ENCODE measurements at regions not wholly inside any gene's neighbourhood (a gene's known extent, or its start where the extent isn't known, plus 50 kb on each side); places are given as distances from the start of the nearest gene placed in this dataset.

GRCh38 chr7:9028012-9028411 is 594.6 kb downstream of the NXPH1 start:
- ATAC-seq, result no peak
- H3K4me1 ChIP-seq (ENCODE audit: low read depth), result no peaks in the 10 kb centered on the region
- intact Hi-C loops (cut with DNase I, micrococcal nuclease), result no loop called here
- no peak overlapping the region for H3K4me3 ChIP-seq
- no peak for TF ChIP-seq CTCF (IDR thresholded peaks at IDR 0.05)
- H3K36me3 ChIP-seq (ENCODE audit: low read depth), result no peaks in the 10 kb centered on the region
- no peak for DNase-seq
- H3K9me3 ChIP-seq, result peaks cover 15% of the 10 kb centered on the region

- intact Hi-C loops (cut with DNase I, micrococcal nuclease), result no loop called here
Observed at GRCh38 chr7:9029681-9030530, 596.5 kb downstream of the NXPH1 start.

GRCh38 chr7:9030976-9031375 is 597.6 kb downstream of the NXPH1 start:
- Histone ChIP-seq H3K4me3 (no peak overlapping the region), H3K36me3 (ENCODE audit: low read depth) (no peaks in the 10 kb centered on the region), H3K4me1 (ENCODE audit: low read depth) (no peaks in the 10 kb centered on the region), H3K9me3 (peaks cover 7% of the 10 kb centered on the region)
- no peak for ATAC-seq
- TF ChIP-seq CTCF (IDR thresholded peaks at IDR 0.05), result no peak
- intact Hi-C loops (cut with DNase I, micrococcal nuclease), result no loop called here
- DNase-seq, result no peak

More at GRCh38 chr7:9029681-9030530, 596.5 kb downstream of the NXPH1 start:
- no peak for DNase-seq
- Histone ChIP-seq H3K4me3 (no peak overlapping the region), H3K36me3 (ENCODE audit: low read depth) (no peaks in the 10 kb centered on the region), H3K4me1 (ENCODE audit: low read depth) (no peaks in the 10 kb centered on the region), H3K9me3 (peaks cover 8% of the 10 kb centered on the region)
- ATAC-seq, result no peak
- no peak for TF ChIP-seq CTCF (IDR thresholded peaks at IDR 0.05)

DNA sequence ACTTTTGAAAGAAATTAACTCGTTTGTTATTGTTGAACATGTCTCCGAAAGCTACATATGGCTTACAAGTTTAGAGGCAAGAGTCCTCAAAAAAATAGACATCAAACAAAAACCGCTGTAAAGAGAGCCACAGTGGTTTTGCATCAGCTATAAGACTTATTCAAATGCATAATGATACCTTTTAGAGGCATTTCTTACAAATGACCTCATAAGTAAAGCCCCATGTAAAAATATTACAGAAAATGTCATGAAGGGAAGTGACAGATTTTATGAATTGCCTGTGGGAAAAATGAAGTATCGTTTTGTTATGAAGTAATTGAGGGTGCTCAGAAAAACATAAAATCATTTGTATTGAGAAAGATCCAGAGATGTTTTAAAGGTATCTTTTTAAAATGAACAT is 598.0 kb downstream of the NXPH1 start:
- DNase-seq, result no peak
- H3K4me3 ChIP-seq, result no peak overlapping the region
- H3K36me3 ChIP-seq (ENCODE audit: low read depth), result no peaks in the 10 kb centered on the region
- no peaks in the 10 kb centered on the region for H3K4me1 ChIP-seq (ENCODE audit: low read depth)
- H3K9me3 ChIP-seq, result peaks cover 7% of the 10 kb centered on the region
- no peak for ATAC-seq
- intact Hi-C loops (cut with DNase I, micrococcal nuclease), result no loop called here
- TF ChIP-seq CTCF (IDR thresholded peaks at IDR 0.05), result no peak

DNA sequence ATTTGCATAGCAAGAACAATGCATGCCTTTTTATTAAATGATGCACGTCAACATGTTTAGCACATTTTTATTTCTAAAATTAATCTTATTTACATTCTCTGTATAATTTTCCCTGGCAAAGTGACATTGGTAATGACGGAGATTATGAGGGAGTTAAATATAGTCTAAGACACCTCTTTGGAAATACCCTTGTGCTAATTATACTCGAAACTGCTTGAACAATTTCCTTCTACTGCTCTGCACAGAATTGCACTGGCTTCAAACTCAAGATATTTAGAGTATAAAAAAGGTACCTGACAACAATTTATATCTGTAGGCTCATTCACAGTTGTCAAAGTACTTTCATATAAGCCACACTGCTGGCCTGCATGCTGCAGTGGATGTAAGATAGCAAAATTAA is 602.7 kb downstream of the NXPH1 start:
- ATAC-seq (no peak), DNase-seq (no peak)
- H3K9me3 ChIP-seq, result peaks cover 2% of the 10 kb centered on the region
- intact Hi-C loops (cut with DNase I, micrococcal nuclease), result no loop called here
- no peak for TF ChIP-seq CTCF (IDR thresholded peaks at IDR 0.05)
- no peak overlapping the region for H3K4me3 ChIP-seq
- no peaks in the 10 kb centered on the region for H3K4me1 ChIP-seq (ENCODE audit: low read depth)
- H3K36me3 ChIP-seq (ENCODE audit: low read depth), result no peaks in the 10 kb centered on the region
